H9 (cell line): ENCODE measurements at regions not wholly inside any gene's neighbourhood (a gene's known extent, or its start where the extent isn't known, plus 50 kb on each side); places are given as distances from the start of the nearest gene placed in this dataset.

ENCODE experiments used
- DNase-seq: peaks from one replicate; pipeline ENCODE4 v3.0.0-alpha.2; 2017
- H2AFZ ChIP-seq: one replicate; pipeline ENCODE4 v1.6.1; 2013; ENCODE audit warnings: mild to moderate bottlenecking, low read length, control low read depth, moderate library complexity
- H2AK5ac ChIP-seq: 2 replicates; pipeline ENCODE4 v1.6.1; 2013; ENCODE audit warnings: low read length, control low read depth, mixed read lengths; ENCODE audit not compliant: insufficient read length
- H2BK120ac ChIP-seq: one replicate; pipeline ENCODE4 v1.6.1; 2013; ENCODE audit warnings: low read depth, mild to moderate bottlenecking, low read length, control low read depth, inconsistent platforms; ENCODE audit not compliant: poor library complexity, severe bottlenecking
- H2BK12ac ChIP-seq: 2 replicates; pipeline ENCODE4 v1.6.1; 2013; ENCODE audit warnings: low read length, control low read depth, mixed read lengths, low read depth; ENCODE audit not compliant: insufficient read length
- H2BK15ac ChIP-seq: 2 replicates; pipeline ENCODE4 v1.6.1; 2013; ENCODE audit warnings: low read depth, low read length, control low read depth
- H2BK20ac ChIP-seq: one replicate; pipeline ENCODE4 v1.6.1; 2013; ENCODE audit warnings: low read depth, mild to moderate bottlenecking, low read length, control low read depth, inconsistent platforms; ENCODE audit not compliant: poor library complexity, severe bottlenecking
- H2BK5ac ChIP-seq: 2 replicates; pipeline ENCODE4 v1.6.1; 2013; ENCODE audit warnings: low read length, control low read depth, mixed read lengths; ENCODE audit not compliant: insufficient read length
- H3K14ac ChIP-seq: 2 replicates; pipeline ENCODE4 v1.6.1; 2013; ENCODE audit warnings: low read length, control low read depth; ENCODE audit not compliant: insufficient read depth
- H3K18ac ChIP-seq: 2 replicates; pipeline ENCODE4 v1.6.1; 2013; ENCODE audit warnings: low read depth, mild to moderate bottlenecking, mixed read lengths, low read length, control low read depth; ENCODE audit not compliant: insufficient read length
- H3K23ac ChIP-seq: 2 replicates; pipeline ENCODE4 v1.6.1; 2013; ENCODE audit warnings: low read length, control low read depth, mixed read lengths, low read depth; ENCODE audit not compliant: insufficient read length
- H3K23me2 ChIP-seq: 2 replicates; pipeline ENCODE4 v1.6.1; 2013; ENCODE audit warnings: low read depth, mild to moderate bottlenecking, mixed read lengths, low read length, control low read depth; ENCODE audit not compliant: insufficient read length, poor library complexity, severe bottlenecking
- H3K27ac ChIP-seq: 2 replicates; pipeline ENCODE4 v1.5.1; 2013; ENCODE audit warnings: low read length, control low read depth, mixed read lengths, low read depth; ENCODE audit not compliant: insufficient read length
- H3K27me3 ChIP-seq: 2 replicates; pipeline ENCODE4 v1.6.1; 2013; ENCODE audit warnings: low read length, control low read depth, inconsistent platforms; ENCODE audit not compliant: insufficient read depth
- H3K4ac ChIP-seq: 2 replicates; pipeline ENCODE4 v1.6.1; 2013; ENCODE audit warnings: low read depth, mild to moderate bottlenecking, control low read depth, inconsistent platforms, low read length, moderate library complexity
- H3K4me1 ChIP-seq: 2 replicates; pipeline ENCODE4 v1.6.1; 2013; ENCODE audit warnings: low read length, control low read depth, inconsistent platforms; ENCODE audit not compliant: insufficient read depth
- H3K4me2 ChIP-seq: 2 replicates; pipeline ENCODE4 v1.6.1; 2013; ENCODE audit warnings: low read length, control low read depth, mixed read lengths; ENCODE audit not compliant: insufficient read length, insufficient read depth
- H3K56ac ChIP-seq: 2 replicates; pipeline ENCODE4 v1.6.1; 2013; ENCODE audit warnings: low read depth, mild to moderate bottlenecking, mixed read lengths, low read length, control low read depth; ENCODE audit not compliant: insufficient read length
- H3K79me1 ChIP-seq: 2 replicates; pipeline ENCODE4 v1.6.1; 2013; ENCODE audit warnings: low read depth, mild to moderate bottlenecking, moderate library complexity, low read length, control low read depth, inconsistent platforms; ENCODE audit not compliant: insufficient read depth, poor library complexity, severe bottlenecking
- H3K79me2 ChIP-seq: 2 replicates; pipeline ENCODE4 v1.6.1; 2013; ENCODE audit warnings: low read length, control low read depth, inconsistent platforms; ENCODE audit not compliant: insufficient read depth
- H3K9ac ChIP-seq: 2 replicates; pipeline ENCODE4 v1.6.1; 2013; ENCODE audit warnings: low read length, control low read depth, mixed read lengths; ENCODE audit not compliant: insufficient read length; ENCODE audit errors: extremely low read depth
- H3K9me3 ChIP-seq: one replicate; pipeline ENCODE4 v1.6.1; 2013; ENCODE audit warnings: low read depth, low read length, inconsistent platforms; ENCODE audit not compliant: control insufficient read depth
- H3T11ph ChIP-seq: one replicate; pipeline ENCODE4 v1.6.1; 2013; ENCODE audit warnings: mild to moderate bottlenecking, low read length, control low read depth, inconsistent platforms
- H4K20me1 ChIP-seq: one replicate; pipeline ENCODE4 v1.6.1; 2013; ENCODE audit not compliant: control insufficient read depth, insufficient read length, insufficient read depth
- H4K5ac ChIP-seq: 2 replicates; pipeline ENCODE4 v1.6.1; 2013; ENCODE audit warnings: low read depth, mild to moderate bottlenecking, mixed read lengths, low read length, control low read depth; ENCODE audit not compliant: insufficient read length
- H4K8ac ChIP-seq: replicated peaks from 2 replicates; pipeline ENCODE4 v1.6.1; 2013; ENCODE audit warnings: low read length, control low read depth, mixed read lengths, low read depth; ENCODE audit not compliant: insufficient read length
- H4K91ac ChIP-seq: 2 replicates; pipeline ENCODE4 v1.6.1; 2013; ENCODE audit warnings: low read depth, mild to moderate bottlenecking, moderate library complexity, mixed read lengths, low read length, control low read depth; ENCODE audit not compliant: insufficient read length
- H3K27ac Mint-ChIP-seq, 3 experiments: 2 replicates in 2 of 3; 3 replicates in 1 of 3; pipeline ENCODE4 v1.8.0; 2020 to 2021; ENCODE audit warnings: mixed read lengths in 3 of 3, mild to moderate bottlenecking in 1 of 3, moderate library complexity in 1 of 3
- H3K27me3 Mint-ChIP-seq: 2 replicates; pipeline ENCODE4 v1.8.0; 2021; ENCODE audit warnings: low read depth, mild to moderate bottlenecking, moderate library complexity, mixed read lengths
- H3K36me3 Mint-ChIP-seq, 3 experiments: 2 replicates in 2 of 3; 3 replicates in 1 of 3; pipeline ENCODE4 v1.8.0; 2020 to 2021; ENCODE audit warnings: low read depth in 3 of 3, mixed read lengths in 3 of 3; ENCODE audit not compliant: insufficient read depth in 1 of 3
- H3K4me1 Mint-ChIP-seq, 2 experiments: 2 replicates each; pipeline ENCODE4 v1.8.0; 2020; ENCODE audit warnings: mixed read lengths in 2 of 2
- H3K4me3 Mint-ChIP-seq, 2 experiments: 2 replicates in 1 of 2; 3 replicates in 1 of 2; pipeline ENCODE4 v1.8.0; 2020 to 2021; ENCODE audit warnings: mild to moderate bottlenecking in 2 of 2, mixed read lengths in 2 of 2, moderate library complexity in 1 of 2
- H3K9me3 Mint-ChIP-seq, 2 experiments: 2 replicates in 1 of 2; 3 replicates in 1 of 2; pipeline ENCODE4 v1.8.0; 2020; ENCODE audit warnings: mild to moderate bottlenecking in 2 of 2, mixed read lengths in 2 of 2, moderate library complexity in 1 of 2
- CTCF ChIP-seq: fragments of 200-600 bp; sonication (generic); conservative IDR thresholded peaks from 3 replicates; pipeline ENCODE4 v1.8.0; 2021; ENCODE audit warnings: antibody characterized with exemption, mild to moderate bottlenecking
- WGBS: extraction: QIAGEN DNeasy Blood & Tissue Kit; methylation state at CpG from one replicate; pipeline ENCODE4 v1.1.7; 2013; ENCODE audit warnings: missing lambda C conversion rate, low lambda C conversion rate, mixed read lengths; ENCODE audit not compliant: insufficient read length; ENCODE audit errors: extremely low coverage; 5-methylcytosine and 5-hydroxymethylcytosine counted together

GRCh38 chr12:13534645-13535398, 338.3 kb downstream of the EMP1 start:
- Histone ChIP-seq H2BK20ac (no peak overlapping the region), H3K27me3 (no peaks in the 10 kb centered on the region), H3K79me1 (no peaks in the 10 kb centered on the region), H4K8ac (no peak overlapping the region), H3K56ac (no peak overlapping the region), H3K4me1 (no peaks in the 10 kb centered on the region; the same call in 1 of the 2 replicates), H3K23me2 (no peaks in the 10 kb centered on the region), H3T11ph (no peak overlapping the region), H3K18ac (peak overlapping the region; percentile 29), H3K4me2 (peak overlapping the region; percentile 52), H4K5ac (no peak overlapping the region), H2AFZ (peak overlapping the region; percentile 95), H3K9me3 (no peaks in the 10 kb centered on the region), H2BK12ac (no peak overlapping the region), H3K4ac (no peak overlapping the region), H3K79me2 (no peaks in the 10 kb centered on the region), H3K14ac (0 out of 2 replicates have a peak overlapping the region, but pooled peaks have one; percentile 59), H4K20me1 (no peaks in the 10 kb centered on the region), H2BK15ac (no peak overlapping the region), H4K91ac (no peak overlapping the region), H3K23ac (no peak overlapping the region), H2BK120ac (no peak overlapping the region), H3K9ac (no peak overlapping the region), H2BK5ac (no peak overlapping the region), H2AK5ac (no peak overlapping the region), H3K27ac (no peak overlapping the region)
- peak overlapping the region; percentile 35 to 53; a peak in 4 of 5 replicates for H3K4me3 Mint-ChIP-seq
- peaks cover 21 to 24% of the 10 kb centered on the region in 2 experiments for H3K4me1 Mint-ChIP-seq
- TF ChIP-seq CTCF, result peak; percentile 99
- peak; percentile 94 for DNase-seq
- H3K9me3 Mint-ChIP-seq, result no peaks in the 10 kb centered on the region
- peak overlapping the region in 2 of 3 experiments; percentile 66 to 91; a peak in 5 of 7 replicates for H3K27ac Mint-ChIP-seq
- H3K36me3 Mint-ChIP-seq, result no peaks in the 10 kb centered on the region; a peak in 1 of 7 replicates
- peaks cover 1% of the 10 kb centered on the region for H3K27me3 Mint-ChIP-seq
- no CpG with 5 or more reads among the region's 8 CpGs for WGBS
